ENCODE measurements at regions not wholly inside any gene's neighbourhood (a gene's known extent, or its start where the extent isn't known, plus 50 kb on each side); places are given as distances from the start of the nearest gene placed in this dataset.

- Histone ChIP-seq H2AFZ (ENCODE audit: low read depth, low read length) (no peak overlapping the region), H3K9ac (ENCODE audit: insufficient read depth in 1 of 2, low read depth in 2 of 2, low read length in 2 of 2) (no peak overlapping the region), H3K9me3 (replicated peaks; ENCODE audit: control insufficient read depth, insufficient read depth, low read depth, low read length) (no peaks in the 10 kb centered on the region), H4K20me1 (replicated peaks; ENCODE audit: control insufficient read depth, insufficient read depth, low read length) (no peaks in the 10 kb centered on the region), H3K4me3 (no peak overlapping the region), H3K27me3 (ENCODE audit: control insufficient read depth in 2 of 2, insufficient read depth in 2 of 2, low read length in 2 of 2) (peaks cover 0 to 9% of the 10 kb centered on the region in 2 experiments; a peak in 2 of 5 replicates), H3K9me1 (ENCODE audit: control insufficient read depth, insufficient read depth, low read length) (no peaks in the 10 kb centered on the region), H3K36me3 (ENCODE audit: control insufficient read depth, insufficient read depth, low read length) (no peaks in the 10 kb centered on the region), H3K27ac (ENCODE audit: extremely low read depth, low read depth, low read length) (no peak overlapping the region), H3K79me2 (ENCODE audit: control insufficient read depth, insufficient read depth, low read length) (no peaks in the 10 kb centered on the region), H3K4me2 (ENCODE audit: insufficient read depth, low read length) (no peak overlapping the region), H3K4me1 (replicated peaks in 1 of 2; ENCODE audit: control insufficient read depth in 2 of 2, insufficient read depth in 2 of 2, low read length in 2 of 2) (no peaks in the 10 kb centered on the region)
- BruUV-seq (replicated peaks): no TSS peak
- DNase-seq (ENCODE audit: extremely low read depth in 1 of 4, low spot score in 3 of 4) (no peak), ATAC-seq (no peak), FAIRE-seq (no peak)
- in situ Hi-C loops (cut with MboI) (loop anchor here (10.0 kb wide), 1 partner anchor 1498 kb away; no protein-coding TSS in a partner anchor), intact Hi-C loops (cut with micrococcal nuclease) (no loop called here)
- TF ChIP-seq JUNB (CRISPR knock-in tag; conservative IDR thresholded peaks at IDR 0.05) (no peak), ZNF431 (CRISPR knock-in tag; IDR thresholded peaks at IDR 0.05) (no peak), HNRNPLL (IDR thresholded peaks at IDR 0.05; ENCODE audit: low read depth, low read length, poor library complexity, severe bottlenecking) (no peak), EP400 (IDR thresholded peaks at IDR 0.05) (no peak), THRB (CRISPR knock-in tag; conservative IDR thresholded peaks at IDR 0.05) (no peak), SREBF2 (CRISPR knock-in tag; IDR thresholded peaks at IDR 0.05) (no peak), ZBTB17 (CRISPR knock-in tag; IDR thresholded peaks at IDR 0.05) (no peak), MYBL2 (IDR thresholded peaks at IDR 0.05; ENCODE audit: low read depth) (no peak), MYBL2 (CRISPR knock-in tag; IDR thresholded peaks at IDR 0.05; ENCODE audit: borderline replicate concordance) (no peak), HNRNPL (IDR thresholded peaks at IDR 0.05; ENCODE audit: low read depth, low read length) (no peak), FOXK1 (CRISPR knock-in tag; IDR thresholded peaks at IDR 0.05; ENCODE audit: borderline replicate concordance) (no peak), CBFA2T3 (IDR thresholded peaks at IDR 0.05) (no peak), TCFL5 (CRISPR knock-in tag; conservative IDR thresholded peaks at IDR 0.05) (no peak), ZBTB9 (CRISPR knock-in tag; IDR thresholded peaks at IDR 0.05) (no peak)
- WGBS (ENCODE audit: insufficient coverage, low coverage, missing lambda C conversion rate): 0% methylated on average over 1 of the region's 1 CpG
- ChIA-PET POLR2A (no interaction called here), CTCF (ENCODE audit: low intra/inter-chr PET ratio) (no interaction called here)
These were observed 51.3 kb upstream of the OSBPL11 start for GRCh38 chr3:125646581-125646980.

All from K562 (cell line).